ENCODE measurements at regions not wholly inside any gene's neighbourhood (a gene's known extent, or its start where the extent isn't known, plus 50 kb on each side); places are given as distances from the start of the nearest gene placed in this dataset.

DNA sequence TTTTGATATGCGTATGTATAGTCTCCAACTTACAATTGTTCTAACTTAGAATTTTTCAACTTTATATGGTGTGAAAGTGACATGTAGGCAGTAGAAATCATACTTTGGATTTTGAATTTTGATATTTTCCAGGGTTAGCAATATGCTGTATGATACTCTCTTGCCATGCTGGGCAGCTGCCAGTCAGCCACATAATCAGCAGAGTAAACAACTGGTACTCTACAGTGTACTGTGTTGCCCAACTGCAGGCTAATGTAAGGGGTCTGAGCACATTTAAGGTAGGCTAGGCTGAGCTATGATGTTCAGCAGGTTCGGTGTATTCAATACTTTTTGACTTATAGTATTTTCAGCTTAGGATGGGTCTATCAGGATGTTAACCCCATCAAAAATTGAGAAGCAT lies 52.0 kb upstream of the RYK start:
- H3K9me2 ChIP-seq = no peaks in the 10 kb centered on the region
- H3F3A ChIP-seq (replicated peaks; ENCODE audit: insufficient read depth) = no peaks in the 10 kb centered on the region
- H3K9me3 ChIP-seq = no peaks in the 10 kb centered on the region
- no peaks in the 10 kb centered on the region for H3K27me3 ChIP-seq (ENCODE audit: insufficient read depth)
- H3K36me3 ChIP-seq (replicated peaks in 1 of 2; ENCODE audit: control insufficient read depth in 1 of 2, insufficient read depth in 2 of 2, low read length in 1 of 2) = no peaks in the 10 kb centered on the region
- no peak overlapping the region for H3K9ac ChIP-seq
- no peaks in the 10 kb centered on the region for H4K20me1 ChIP-seq (ENCODE audit: insufficient read depth)
- no peak overlapping the region for H3K27ac ChIP-seq (ENCODE audit: low read depth in 2 of 2, low read length in 1 of 2)
- no peak for DNase-seq
- no peaks in the 10 kb centered on the region for H3K4me1 ChIP-seq (ENCODE audit: control insufficient read depth in 1 of 2, insufficient read depth in 2 of 2, low read depth in 1 of 2, low read length in 1 of 2)
- H2AFZ ChIP-seq (ENCODE audit: low read depth) = no peak overlapping the region
- 88% methylated on average over 2 of the region's 2 CpGs for WGBS (ENCODE audit: low lambda C conversion rate)
- H3K79me2 ChIP-seq (ENCODE audit: insufficient read depth) = no peaks in the 10 kb centered on the region
- POLR2A ChIA-PET = no interaction called here
- TF ChIP-seq POLR2AphosphoS5 (IDR thresholded peaks at IDR 0.05; ENCODE audit: low read depth, low read length) = no peak
- TF ChIP-seq, protein P1, sequence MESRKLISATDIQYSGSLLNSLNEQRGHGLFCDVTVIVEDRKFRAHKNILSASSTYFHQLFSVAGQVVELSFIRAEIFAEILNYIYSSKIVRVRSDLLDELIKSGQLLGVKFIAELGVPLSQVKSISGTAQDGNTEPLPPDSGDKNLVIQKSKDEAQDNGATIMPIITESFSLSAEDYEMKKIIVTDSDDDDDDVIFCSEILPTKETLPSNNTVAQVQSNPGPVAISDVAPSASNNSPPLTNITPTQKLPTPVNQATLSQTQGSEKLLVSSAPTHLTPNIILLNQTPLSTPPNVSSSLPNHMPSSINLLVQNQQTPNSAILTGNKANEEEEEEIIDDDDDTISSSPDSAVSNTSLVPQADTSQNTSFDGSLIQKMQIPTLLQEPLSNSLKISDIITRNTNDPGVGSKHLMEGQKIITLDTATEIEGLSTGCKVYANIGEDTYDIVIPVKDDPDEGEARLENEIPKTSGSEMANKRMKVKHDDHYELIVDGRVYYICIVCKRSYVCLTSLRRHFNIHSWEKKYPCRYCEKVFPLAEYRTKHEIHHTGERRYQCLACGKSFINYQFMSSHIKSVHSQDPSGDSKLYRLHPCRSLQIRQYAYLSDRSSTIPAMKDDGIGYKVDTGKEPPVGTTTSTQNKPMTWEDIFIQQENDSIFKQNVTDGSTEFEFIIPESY (IDR thresholded peaks at IDR 0.05; ENCODE audit: borderline replicate concordance, low read depth) = no peak
- TF ChIP-seq FOSL2 (IDR thresholded peaks at IDR 0.05; ENCODE audit: borderline replicate concordance, low read depth) = no peak
- no peak for TF ChIP-seq RCOR1 (IDR thresholded peaks at IDR 0.05; ENCODE audit: low read length)
- TF ChIP-seq RAD21 (IDR thresholded peaks at IDR 0.05; ENCODE audit: low read length) = no peak
- no peak for TF ChIP-seq EP300 (IDR thresholded peaks at IDR 0.05; ENCODE audit: borderline replicate concordance in 1 of 2, low read depth in 1 of 2, low read length in 1 of 2)
- no peak for TF ChIP-seq FOXJ3 (CRISPR knock-in tag; IDR thresholded peaks at IDR 0.05)
- no peak for TF ChIP-seq REST (IDR thresholded peaks at IDR 0.05; ENCODE audit: low read depth, low read length)
- no peak for TF ChIP-seq MXI1 (IDR thresholded peaks at IDR 0.05; ENCODE audit: low read depth, low read length)
- no peak for TF ChIP-seq TCF12 (IDR thresholded peaks at IDR 0.05)
- TF ChIP-seq, protein P2, sequence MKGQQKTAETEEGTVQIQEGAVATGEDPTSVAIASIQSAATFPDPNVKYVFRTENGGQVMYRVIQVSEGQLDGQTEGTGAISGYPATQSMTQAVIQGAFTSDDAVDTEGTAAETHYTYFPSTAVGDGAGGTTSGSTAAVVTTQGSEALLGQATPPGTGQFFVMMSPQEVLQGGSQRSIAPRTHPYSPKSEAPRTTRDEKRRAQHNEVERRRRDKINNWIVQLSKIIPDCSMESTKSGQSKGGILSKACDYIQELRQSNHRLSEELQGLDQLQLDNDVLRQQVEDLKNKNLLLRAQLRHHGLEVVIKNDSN (IDR thresholded peaks at IDR 0.05; ENCODE audit: borderline replicate concordance, low read depth) = no peak
- TF ChIP-seq, protein P3, sequence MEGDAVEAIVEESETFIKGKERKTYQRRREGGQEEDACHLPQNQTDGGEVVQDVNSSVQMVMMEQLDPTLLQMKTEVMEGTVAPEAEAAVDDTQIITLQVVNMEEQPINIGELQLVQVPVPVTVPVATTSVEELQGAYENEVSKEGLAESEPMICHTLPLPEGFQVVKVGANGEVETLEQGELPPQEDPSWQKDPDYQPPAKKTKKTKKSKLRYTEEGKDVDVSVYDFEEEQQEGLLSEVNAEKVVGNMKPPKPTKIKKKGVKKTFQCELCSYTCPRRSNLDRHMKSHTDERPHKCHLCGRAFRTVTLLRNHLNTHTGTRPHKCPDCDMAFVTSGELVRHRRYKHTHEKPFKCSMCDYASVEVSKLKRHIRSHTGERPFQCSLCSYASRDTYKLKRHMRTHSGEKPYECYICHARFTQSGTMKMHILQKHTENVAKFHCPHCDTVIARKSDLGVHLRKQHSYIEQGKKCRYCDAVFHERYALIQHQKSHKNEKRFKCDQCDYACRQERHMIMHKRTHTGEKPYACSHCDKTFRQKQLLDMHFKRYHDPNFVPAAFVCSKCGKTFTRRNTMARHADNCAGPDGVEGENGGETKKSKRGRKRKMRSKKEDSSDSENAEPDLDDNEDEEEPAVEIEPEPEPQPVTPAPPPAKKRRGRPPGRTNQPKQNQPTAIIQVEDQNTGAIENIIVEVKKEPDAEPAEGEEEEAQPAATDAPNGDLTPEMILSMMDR (IDR thresholded peaks at IDR 0.05) = no peak
- TF ChIP-seq RFX5 (IDR thresholded peaks at IDR 0.05; ENCODE audit: low read length) = no peak
- TF ChIP-seq CHD2 (IDR thresholded peaks at IDR 0.05; ENCODE audit: low read length, partially characterized antibody) = no peak
- TF ChIP-seq JUND (IDR thresholded peaks at IDR 0.05) = no peak
- no peak for TF ChIP-seq FOXM1 (IDR thresholded peaks at IDR 0.05; ENCODE audit: low read depth)
- TF ChIP-seq TAF1 (IDR thresholded peaks at IDR 0.05; ENCODE audit: borderline replicate concordance, low read depth, low read length) = no peak
- no peak for TF ChIP-seq GABPA (IDR thresholded peaks at IDR 0.05; ENCODE audit: low read depth)
- CTCF ChIA-PET = interaction anchor here (1.0 to 18.5 kb wide), 6 partner anchors 79 to 372 kb away, joined by 3 to 375 read pairs (median 4); partner anchors contain the start of genes ANAPC13 and CEP63
- no peak overlapping the region for H3K4me2 ChIP-seq
- no peak overlapping the region for H3K4me3 ChIP-seq (ENCODE audit: low read depth in 2 of 2, low read length in 1 of 2)

Data from SK-N-SH (cell line).